ENCODE measurements at regions not wholly inside any gene's neighbourhood (a gene's known extent, or its start where the extent isn't known, plus 50 kb on each side); places are given as distances from the start of the nearest gene placed in this dataset.
"Not testable (repeated sequence)": the region's sequence is repeated elsewhere in the genome, so short reads cannot be mapped to it uniquely, and the experiment has no call there.

DNA sequence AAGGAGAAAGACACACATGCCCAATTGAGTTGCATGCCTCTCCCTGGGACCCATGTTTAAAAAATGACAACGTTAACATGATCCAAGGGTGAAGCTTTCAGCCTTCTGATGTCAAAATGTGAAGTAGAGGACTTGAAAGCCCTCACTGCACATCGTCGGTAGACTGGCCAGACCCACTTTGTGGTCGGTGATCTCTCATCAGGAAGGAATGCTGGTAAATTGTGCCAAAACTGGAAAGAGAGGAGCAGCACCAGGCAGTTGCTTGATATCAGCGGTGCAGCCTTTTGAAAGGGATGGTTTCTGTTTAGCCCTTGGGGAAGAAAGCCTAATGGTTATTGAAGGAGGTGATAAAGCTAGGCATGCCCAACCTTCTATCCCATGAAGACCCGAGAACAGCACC, 125.3 kb upstream of the MARCHF11 start:
- DNase-seq (ENCODE audit: low read depth in 2 of 2), result no peak

DNA sequence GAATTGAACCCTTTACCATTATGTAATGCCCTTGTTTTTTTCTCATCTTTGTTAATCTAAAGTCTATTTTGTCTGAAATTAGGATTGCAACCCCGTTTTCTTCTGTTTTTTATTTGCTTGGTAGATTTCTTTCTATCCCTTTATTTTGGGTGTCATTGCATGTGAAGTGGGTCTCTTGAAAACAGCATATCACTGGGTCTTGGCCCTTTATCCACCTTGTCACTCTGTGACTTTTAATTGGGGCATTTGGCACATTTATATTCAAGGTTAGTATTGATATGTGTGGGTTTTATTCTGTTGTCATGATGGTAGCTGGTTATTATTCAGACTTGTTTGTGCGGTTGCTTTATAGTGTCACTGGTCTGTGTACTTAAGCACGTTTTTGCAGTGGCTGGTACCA, 117.4 kb upstream of the MARCHF11 start:
- no peak for DNase-seq (ENCODE audit: low read depth in 2 of 2)

DNA sequence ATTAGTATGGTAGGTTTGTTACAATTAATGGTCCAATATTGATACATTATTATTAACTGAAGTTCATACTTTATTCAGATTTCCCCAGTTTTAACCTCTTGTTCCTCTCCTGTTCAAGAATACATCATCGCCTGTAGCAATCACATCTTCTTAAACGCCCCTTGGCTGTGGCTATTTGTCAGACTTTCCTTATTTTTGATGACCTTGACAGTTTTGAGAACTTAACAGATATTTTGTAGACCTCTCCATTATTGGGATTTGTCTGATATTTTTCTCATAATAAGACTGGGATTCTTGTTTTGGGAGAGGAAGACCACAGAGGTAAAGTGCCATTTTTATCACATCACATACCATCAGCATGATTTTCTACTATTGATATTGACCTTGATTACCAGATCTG, 112.3 kb upstream of the MARCHF11 start:
- DNase-seq (ENCODE audit: low read depth in 2 of 2), result no peak

DNA sequence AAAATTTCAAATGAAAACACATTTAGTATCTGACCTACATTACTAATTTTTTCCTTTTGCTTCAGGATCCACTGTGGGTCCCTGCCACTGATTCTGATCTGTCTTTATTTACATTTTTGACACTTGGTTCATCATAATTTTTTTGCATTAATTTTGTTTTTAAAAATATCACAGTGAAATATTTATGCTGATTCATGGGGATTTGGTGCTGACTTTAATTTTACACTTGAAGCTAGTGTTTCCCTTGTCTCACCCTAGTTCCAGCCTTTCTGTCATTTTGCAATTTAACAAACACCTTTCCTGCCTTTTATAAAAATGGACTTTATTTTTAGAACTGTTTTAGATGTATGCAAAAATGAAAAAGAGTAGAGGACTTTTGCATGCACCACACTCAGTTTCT, 111.9 kb upstream of the MARCHF11 start:
- DNase-seq (ENCODE audit: low read depth in 2 of 2), result no peak

DNA sequence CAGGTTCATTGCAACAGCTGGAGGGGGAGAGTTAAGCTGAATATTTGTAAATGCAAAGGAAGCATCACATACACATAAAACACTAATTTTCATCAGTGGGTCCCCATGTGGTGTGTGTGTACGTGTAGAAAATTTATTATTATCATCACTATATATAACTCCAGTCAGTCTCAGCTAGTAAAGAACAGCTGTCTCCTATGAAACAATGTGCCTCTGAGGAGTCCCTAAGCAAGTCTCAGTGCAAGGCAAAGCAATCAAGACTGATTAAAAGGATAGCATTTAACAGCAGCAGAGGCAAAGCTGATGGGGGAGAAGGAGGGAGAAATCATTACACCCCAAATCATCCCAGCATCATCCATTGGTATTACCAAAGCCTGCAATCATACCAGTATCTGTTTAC, 104.2 kb upstream of the MARCHF11 start:
- no peak for DNase-seq (ENCODE audit: low read depth in 2 of 2)

DNA sequence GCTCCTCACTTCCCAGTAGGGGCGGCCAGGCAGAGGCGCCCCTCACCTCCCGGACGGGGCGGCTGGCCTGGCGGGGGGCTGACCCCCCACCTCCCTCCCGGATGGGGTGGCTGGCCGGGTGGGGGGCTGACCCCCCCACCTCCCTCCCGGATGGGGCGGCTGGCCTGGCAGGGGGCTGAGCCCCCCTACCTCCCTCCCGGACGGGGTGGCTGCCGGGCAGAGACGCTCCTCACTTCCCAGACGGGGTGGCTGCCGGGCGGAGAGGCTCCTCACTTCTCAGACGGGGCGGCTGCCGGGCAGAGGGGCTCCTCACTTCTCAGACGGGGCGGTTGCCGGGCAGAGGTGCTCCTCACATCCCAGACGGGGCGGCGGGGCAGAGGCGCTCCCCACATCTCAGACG, 97.3 kb upstream of the MARCHF11 start:
- DNase-seq (ENCODE audit: low read depth in 2 of 2), result not testable (repeated sequence)

DNA sequence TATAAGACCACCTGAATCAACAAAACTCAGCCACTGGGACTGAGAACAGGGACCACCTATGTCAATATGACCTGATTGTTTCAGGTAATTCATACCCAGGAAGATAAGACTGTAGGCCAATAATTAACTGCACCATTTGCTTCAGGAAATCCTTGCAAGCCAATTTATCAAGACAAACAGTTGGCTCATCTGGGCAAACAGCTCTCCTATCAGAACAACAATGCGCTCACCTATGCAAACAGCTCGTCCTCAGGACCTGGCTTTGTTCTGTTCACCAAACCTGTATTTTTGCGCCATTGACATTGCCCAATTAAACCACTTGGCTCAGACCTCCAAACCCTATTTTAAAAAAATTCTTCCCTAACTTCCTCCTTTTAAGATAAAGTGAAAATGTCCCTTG, 92.3 kb upstream of the MARCHF11 start:
- DNase-seq (ENCODE audit: low read depth in 2 of 2), result no peak

DNA sequence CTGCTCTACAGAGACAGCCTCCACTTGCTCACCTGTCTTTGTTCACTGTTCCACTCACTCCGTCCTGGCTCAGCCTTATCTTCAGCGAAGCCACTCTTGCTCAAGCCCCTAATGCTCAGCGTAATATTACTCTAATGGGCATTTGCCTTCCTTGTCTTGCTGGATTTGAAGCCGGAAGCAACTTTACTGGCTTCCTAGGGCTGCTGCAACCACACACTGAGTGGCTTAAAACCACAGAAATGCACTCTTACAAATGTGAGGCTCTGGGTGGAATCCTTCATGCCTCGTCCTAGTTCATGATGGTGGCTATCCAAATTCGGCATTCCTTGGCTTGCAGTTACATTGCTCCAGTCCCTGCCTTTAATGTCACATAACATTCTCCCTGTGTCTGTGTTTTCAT, 85.5 kb upstream of the MARCHF11 start:
- DNase-seq (ENCODE audit: low read depth in 2 of 2), result no peak

DNA sequence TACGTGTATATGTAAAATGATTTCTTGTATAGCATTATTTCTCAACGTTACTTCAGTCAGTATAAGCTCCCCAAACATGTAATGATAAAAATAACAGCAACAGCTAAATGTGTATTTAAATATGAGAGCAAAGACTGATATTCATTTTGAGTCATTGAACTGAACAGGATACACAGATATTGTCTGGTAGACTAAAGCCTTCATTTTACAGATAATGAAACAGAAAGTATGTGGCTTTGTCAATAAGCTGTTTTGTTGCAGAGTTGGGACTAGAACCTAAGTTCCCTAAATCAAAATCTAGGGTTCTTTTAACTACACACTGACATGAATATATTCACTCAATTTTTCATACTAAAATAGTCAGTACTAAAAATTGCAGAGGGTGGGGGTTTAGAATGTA, 80.4 kb upstream of the MARCHF11 start:
- no peak for DNase-seq (ENCODE audit: low read depth in 2 of 2)

DNA sequence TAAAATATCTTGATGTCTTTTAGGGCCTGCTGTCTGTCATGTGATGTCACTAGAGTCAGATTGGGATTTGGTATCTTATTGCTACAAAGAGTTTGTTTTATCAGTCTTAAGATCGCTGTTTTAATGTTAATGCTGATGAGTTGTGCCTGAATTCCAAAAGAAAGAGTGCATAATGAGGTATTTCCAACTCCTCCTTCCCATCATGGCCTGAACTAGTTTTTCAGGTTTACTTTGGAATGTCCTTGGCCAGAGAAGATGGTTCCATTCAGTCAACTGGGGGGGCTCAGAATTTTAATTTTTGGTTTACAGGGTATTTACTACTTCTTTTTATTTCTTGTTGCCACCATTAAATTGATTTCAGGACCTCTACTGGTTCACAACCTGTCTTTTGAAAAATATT, 74.3 kb upstream of the MARCHF11 start:
- DNase-seq (ENCODE audit: low read depth in 2 of 2), result no peak

DNA sequence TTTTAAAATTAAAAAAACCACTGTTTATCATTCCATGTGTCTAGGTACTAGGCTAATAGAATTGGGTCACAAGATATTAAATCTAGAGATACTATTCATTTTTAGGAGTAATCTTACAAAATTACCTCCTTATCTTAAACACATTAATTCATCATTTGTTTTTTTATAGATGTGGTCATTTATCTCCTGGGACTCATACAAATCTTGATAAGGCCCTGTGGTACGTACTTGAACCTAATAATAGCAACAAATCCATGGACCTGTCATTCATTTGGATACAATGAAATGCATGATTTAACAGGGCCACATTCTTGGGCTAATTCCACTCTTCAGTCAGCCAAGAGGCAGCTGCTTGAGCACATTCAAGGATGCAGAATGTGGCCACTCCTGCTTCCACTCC, 66.4 kb upstream of the MARCHF11 start:
- no peak for DNase-seq (ENCODE audit: low read depth in 2 of 2)

DNA sequence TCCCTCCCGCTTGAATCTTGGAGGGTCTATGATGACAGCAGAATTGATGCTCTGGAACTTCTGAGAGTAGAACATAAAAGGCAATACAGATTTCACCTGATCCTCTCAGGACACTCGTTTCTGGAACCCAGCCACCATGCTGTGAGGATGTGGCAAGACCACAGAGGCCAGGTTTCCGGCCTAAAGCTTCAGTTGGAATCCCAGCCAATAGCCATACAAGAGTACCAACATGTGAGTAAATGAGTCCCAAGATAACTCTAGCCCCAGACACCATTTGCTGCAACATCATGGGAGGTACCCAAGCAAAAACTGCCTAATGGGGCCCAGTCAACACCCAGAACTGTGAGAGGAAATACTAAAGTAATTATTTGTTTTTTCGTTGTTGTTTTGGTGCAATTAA, 65.7 kb upstream of the MARCHF11 start:
- DNase-seq (ENCODE audit: low read depth in 2 of 2), result no peak

DNA sequence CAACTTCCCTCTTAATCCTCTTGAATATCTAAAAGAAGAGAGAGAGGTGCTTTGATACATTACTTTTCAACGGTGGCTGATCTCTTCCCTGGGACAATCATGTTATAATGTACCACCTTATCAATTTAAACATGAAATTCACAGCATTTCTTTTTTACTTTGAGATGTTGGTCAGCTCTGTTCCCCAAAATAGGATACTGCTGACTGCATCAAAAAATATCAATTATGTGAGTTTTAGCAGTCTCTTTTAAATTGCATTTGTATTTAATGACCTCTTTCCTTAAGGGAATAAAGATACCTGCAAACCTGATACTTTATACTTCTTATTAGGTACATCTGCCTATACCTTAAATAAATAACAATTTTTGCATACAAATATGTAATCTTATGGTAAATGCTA, 58.4 kb upstream of the MARCHF11 start:
- no peak for DNase-seq (ENCODE audit: low read depth in 2 of 2)

DNA sequence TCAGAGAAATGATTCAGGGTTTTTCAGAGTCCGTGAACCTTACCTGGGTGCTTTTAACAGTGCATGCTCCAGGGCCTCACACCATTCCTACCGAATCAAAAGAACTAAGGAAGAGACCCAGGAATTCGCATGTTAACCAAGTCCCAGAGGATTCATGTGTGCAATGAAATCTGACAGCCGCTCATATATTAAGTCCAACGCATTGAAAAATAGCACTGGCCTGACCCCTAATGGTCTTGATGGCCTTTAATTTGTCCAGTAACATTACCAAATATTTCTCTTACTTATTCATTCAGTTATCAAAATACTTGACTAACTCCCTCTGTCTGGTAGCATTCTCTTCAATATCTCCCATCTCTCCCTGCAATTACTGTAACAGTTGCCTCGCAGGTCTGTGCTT, 55.0 kb upstream of the MARCHF11 start:
- DNase-seq (ENCODE audit: low read depth in 2 of 2), result no peak

DNA sequence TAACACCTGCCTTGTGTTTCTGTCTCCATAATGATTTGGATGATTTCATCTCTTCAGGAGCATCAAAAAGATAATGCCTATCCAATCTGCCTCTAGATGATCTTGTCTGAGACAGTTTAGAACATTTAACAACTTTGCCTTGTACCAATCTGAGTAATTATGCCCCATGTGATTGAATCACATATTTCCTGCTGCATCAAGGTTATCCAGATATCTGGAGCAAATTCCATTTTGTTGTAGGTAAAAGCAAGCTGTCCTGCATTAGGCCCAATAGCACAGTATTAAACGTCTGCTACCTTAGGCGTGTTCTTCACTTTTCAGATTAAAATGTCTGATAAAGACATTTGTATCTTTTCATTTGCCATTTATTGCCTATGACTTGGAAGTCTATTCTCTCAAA, 54.1 kb upstream of the MARCHF11 start:
- DNase-seq (ENCODE audit: low read depth in 2 of 2), result no peak

DNA sequence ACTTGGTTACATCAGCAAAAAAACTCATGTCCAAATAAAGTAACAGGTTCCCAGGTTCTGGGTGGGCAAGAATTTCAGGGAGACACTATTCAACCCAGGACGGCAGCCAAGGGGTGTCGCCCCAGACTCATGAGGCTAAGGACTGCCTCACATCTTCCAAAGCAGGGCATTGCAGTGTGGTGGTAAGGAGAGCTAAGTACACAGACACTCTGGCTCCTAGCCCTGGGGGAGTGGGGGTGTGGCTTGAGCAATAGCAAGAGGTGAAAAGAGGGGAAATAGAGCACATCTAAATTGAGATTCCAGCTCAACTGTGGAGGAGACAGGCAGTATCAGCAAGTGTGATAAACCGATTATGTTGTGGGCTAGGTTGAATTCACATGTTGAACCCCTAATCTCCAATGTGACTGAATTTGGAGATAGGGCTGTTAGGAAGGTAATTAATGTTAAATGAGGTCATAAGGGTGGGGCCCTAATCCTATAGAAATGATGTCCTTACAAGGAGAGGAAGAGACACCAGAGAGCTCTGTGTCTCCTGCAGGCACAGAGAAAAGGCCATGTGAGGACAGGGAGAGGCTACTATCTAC, 49.9 kb upstream of the MARCHF11 start:
- no peak for DNase-seq (ENCODE audit: low read depth in 2 of 2)
